HG03175 (cell line): ENCODE measurements at regions not wholly inside any gene's neighbourhood (a gene's known extent, or its start where the extent isn't known, plus 50 kb on each side); places are given as distances from the start of the nearest gene placed in this dataset.

Experiments used
- ATAC-seq: cut with Tn5 transposase; IDR thresholded peaks from one replicate; pipeline ENCODE4 v1.9.1; 2021; ENCODE audit warnings: mild to moderate bottlenecking, moderate library complexity; ENCODE audit not compliant: unreplicated experiment

GRCh38 chr5:24353611-24354010, 291.2 kb downstream of the CDH10 start:
- ATAC-seq, result no peak

DNA sequence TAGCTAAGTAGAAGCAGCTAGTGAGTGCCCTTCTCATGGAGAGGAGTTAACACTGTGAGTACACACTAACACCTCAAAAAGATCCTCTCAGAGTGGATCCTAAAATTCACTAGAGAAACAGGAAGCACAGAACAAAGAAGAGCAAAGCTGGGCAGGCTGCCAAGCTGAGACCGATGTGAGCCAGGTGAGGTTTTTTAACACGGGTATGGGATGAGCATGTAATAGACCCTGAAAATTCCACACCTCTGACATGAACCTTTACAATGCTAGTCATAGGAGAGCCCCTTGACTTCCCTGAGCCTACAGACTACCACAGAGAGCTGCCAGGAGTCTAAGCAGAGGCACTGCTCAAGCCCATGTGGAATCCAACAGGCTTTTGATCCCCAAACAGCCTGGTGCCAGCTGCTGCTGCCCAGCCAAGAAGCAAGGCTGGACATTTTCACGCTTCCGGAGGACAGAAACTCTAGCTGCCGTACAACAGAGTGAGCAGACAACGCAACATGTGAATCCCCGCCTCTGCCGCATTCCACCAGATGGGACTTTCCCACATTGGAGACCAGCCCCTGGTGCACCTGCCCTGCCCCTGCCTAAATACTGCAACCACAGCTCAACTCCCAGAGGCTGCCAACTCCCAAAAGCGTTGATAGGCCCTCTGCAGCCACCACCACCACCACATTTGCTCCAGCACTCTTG, 280.8 kb downstream of the CDH10 start:
- no peak for ATAC-seq

GRCh38 chr5:24364711-24365110, 280.1 kb downstream of the CDH10 start:
- no peak for ATAC-seq

- ATAC-seq, result no peak
These were observed 279.4 kb downstream of the CDH10 start for GRCh38 chr5:24365406-24365805.

DNA sequence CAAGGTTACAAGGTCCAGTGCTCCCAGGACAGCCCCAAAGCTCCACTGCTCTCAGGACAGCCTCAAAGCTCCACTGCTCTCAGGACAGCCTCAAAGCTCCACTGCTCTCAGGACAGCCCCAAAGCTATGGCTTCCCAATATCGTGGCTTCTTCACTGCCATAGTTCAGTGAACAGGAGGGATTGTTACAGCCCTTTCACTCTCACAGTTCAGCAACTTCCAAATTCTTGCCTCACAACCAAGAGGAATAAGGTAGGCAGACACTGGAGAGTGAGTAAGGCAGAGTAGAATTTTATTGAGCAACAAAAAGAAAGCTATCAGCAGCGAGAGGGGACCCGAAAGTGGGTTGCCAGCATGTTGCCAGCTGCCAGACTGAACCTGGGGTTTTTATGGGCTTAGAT, 277.6 kb downstream of the CDH10 start:
- ATAC-seq, result no peak

DNA sequence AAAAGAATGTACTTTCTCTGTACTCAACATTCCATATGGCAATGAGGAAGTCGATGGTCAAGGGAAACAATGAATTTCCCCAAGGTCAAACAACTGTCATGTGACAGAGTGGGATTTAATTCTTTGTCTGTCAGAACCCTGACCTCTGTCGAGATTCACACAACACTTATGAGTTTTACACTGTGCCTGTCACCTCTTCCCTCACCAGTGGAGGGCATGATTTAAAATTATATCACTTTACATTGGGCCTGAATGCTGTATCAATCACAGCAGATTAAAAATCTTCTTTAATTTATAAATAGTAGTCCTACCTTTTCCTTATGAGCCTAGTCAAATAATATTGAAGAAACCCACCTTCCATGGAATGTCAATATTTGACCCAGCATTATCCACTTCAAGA, 276.7 kb downstream of the CDH10 start:
- ATAC-seq, result no peak

DNA sequence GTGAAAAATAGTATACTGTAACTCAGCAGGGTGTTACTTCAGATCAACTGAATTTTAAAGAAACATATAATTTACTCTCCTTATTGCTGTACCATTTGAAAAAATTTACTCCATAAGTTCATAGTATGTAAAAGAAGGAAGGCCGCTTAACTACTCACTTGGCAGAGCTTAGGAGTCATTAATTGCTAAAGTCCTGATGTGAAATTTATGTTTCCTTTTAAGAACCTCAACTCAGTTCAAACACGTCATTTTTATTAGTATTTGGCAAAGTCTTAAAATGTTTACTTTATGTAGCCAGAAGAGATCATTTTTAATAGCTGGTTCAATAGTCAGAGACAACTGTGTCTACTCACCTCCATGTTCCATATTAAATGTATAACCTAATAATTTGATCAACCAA, 268.6 kb downstream of the CDH10 start:
- ATAC-seq, result no peak

DNA sequence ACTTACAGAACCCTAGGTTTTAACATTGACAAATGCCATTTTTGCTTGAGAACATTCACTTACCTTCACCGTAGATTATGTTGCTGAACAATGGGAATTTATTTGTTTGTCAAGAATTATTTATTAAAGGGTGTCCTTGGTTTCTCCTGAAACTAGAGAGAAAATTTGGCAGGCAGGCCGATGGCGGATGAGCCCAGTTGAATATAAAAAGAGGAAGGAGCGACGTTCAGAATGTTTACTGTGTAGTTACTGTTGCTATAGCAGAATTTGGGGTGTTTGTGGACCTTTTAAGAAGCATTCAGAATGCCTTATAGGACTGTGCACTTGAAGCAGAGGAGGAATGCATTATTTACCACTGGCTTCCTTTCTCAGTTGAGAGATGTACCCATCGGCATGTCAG, 268.2 kb downstream of the CDH10 start:
- ATAC-seq, result no peak

- ATAC-seq, result no peak
These were observed 262.8 kb downstream of the CDH10 start for GRCh38 chr5:24381861-24382489.

DNA sequence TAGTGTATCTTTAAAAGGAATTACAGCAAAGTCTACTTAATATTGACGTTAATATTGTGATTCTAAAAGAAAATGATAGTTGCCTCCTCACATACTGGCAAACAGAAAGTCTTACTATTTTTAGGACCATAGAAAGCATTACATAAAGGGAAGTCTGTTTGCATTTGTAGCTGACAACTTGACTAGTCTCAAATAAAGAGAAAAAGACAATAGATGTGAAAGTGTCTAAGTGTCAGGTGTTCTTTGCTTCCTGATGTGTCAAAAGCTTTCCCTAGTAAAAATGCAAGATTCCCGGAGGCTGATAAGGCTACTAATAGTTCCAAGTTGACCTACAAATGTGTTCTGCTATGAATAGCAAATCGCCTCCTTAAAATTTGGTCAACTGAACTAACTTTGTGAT, 259.7 kb downstream of the CDH10 start:
- ATAC-seq, result no peak

DNA sequence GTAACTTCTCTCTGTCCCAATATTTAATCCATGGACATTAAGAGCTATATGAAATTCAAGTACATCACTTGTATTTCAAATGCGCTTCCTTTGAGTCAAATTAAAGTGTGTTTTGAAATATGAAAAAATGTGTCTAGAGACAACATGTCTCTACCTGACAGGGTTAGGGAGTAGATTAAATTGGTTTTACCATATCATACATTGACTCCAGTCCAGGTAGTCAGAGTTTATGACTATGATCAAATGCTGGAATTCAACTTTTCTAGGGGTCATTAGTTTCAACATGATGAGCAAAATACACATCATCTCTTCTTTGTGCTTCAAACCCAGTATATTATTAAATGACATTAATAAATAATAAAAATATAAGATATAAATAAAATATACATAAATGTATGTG, 259.2 kb downstream of the CDH10 start:
- ATAC-seq, result no peak

- no peak for ATAC-seq
These were observed 256.3 kb downstream of the CDH10 start for GRCh38 chr5:24388448-24388847.

DNA sequence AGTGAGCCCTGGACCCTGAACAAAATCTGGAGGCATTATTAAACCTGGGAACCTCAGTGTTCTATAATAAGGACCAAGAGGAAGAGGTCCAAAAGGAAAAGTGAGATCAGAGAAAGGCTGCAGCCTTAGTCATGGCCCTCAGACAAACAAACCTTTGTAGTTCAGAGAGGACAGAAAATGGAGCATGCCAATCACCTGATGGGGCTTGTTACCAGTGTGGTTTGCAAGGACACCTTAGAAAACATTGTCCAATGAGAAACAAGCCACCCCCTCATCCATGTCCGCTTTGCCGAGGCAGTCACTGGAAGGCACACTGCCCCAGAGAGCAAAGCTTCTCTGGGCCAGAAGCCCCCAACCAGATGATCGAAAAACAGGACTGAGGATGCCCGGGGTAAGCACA, 254.8 kb downstream of the CDH10 start:
- ATAC-seq, result no peak

- ATAC-seq, result no peak
These were observed 253.0 kb downstream of the CDH10 start for GRCh38 chr5:24391816-24392215.

DNA sequence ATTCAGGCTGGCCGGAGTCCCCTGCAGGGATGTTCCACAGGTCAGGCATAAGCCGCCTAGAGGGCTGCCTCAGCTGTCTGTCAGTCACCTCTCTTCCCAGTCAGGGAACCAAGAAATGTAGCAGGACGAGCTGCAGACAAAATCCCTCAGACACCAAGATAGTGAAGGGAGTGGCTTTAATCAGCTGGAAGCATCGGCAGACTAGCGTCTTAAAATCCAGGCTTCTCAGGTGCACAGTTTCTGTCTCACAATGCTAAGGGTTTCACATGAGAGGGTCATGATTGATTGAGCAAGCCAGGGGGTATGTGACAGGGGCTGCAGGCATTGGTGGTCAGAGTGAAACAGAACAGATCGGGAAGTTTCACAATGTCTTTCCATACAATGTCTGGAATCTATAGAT, 247.2 kb downstream of the CDH10 start:
- no peak for ATAC-seq

DNA sequence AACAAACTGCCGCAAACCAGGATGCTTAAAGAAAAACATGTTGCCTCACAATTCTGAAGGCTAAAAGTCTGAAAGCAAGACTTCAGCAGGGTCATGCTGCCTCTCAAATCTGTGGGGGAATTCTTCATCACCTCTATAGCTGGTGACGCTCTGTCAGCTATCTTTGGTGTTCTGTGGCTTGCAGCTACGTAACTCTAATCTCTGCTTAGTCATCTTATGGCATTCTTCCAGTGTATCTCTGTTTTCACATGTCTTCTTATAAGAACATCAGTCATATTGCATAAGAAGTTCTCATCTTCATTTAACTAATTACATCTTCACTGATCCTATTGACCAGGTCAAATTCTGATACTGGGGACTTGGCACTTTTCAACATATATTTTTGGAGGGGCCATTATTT, 243.0 kb downstream of the CDH10 start:
- ATAC-seq, result no peak

- ATAC-seq, result no peak
These were observed 237.3 kb downstream of the CDH10 start for GRCh38 chr5:24407466-24407865.

- ATAC-seq, result no peak
These were observed 216.4 kb downstream of the CDH10 start for GRCh38 chr5:24428345-24428744.

GRCh38 chr5:24433555-24433954, 211.2 kb downstream of the CDH10 start:
- ATAC-seq, result no peak
